GM12892 (cell line): ENCODE measurements at regions not wholly inside any gene's neighbourhood (a gene's known extent, or its start where the extent isn't known, plus 50 kb on each side); places are given as distances from the start of the nearest gene placed in this dataset.

Source experiments
- POLR2A ChIP-seq: IDR thresholded peaks from 2 replicates; pipeline ENCODE4 v1.6.1; 2011; ENCODE audit warnings: low read depth, low read length, control low read depth
- POLR2AphosphoS5 ChIP-seq: IDR thresholded peaks from 2 replicates; pipeline ENCODE4 v1.6.1; 2011; ENCODE audit warnings: low read depth, low read length, control low read depth
- TAF1 ChIP-seq: IDR thresholded peaks from 2 replicates; pipeline ENCODE4 v1.6.1; 2011; ENCODE audit warnings: low read depth, mild to moderate bottlenecking, control low read depth, low read length, borderline replicate concordance

DNA sequence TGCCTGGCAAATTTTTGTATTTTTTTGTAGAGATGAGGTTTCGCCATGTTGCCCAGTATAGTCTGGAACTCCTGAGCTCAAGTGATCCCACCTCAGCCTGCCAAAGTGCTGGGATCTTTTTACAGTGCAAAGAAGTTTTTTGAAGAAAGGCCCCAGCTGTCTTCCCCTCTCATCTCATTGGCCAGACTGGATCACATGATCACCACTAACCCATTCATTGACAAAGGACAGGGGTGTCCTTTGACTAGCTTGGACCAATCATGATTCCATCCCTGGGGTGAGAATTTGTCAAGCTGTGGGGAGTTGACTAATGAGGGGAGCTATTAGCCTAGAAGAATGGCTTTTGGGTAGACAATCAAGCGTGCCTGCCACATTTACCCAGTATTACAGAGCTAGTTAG is 232.9 kb upstream of the TANK start:
- TF ChIP-seq POLR2AphosphoS5: no peak
- TF ChIP-seq TAF1: no peak
- TF ChIP-seq POLR2A: no peak
